Suprapubic skin (tissue), 4 donors: ENCODE measurements at regions not wholly inside any gene's neighbourhood (a gene's known extent, or its start where the extent isn't known, plus 50 kb on each side); places are given as distances from the start of the nearest gene placed in this dataset.
"Not testable (repeated sequence)": the region's sequence is repeated elsewhere in the genome, so short reads cannot be mapped to it uniquely, and the experiment has no call there.

Source experiments
- DNase-seq, 2 donors: peaks; one replicate each; pipeline ENCODE4 v3.0.0-alpha.2; 2019; ENCODE audit warnings: low spot score in 2 of 2
- H3K27ac ChIP-seq: fragments of 200-600 bp; sonication (generic); one replicate; pipeline ENCODE4 v1.5.1; 2019
- H3K27me3 ChIP-seq: fragments of 200-600 bp; sonication (generic); one replicate; pipeline ENCODE4 v1.5.1; 2019
- H3K36me3 ChIP-seq: fragments of 200-600 bp; sonication (generic); one replicate; pipeline ENCODE4 v1.5.1; 2019
- H3K4me1 ChIP-seq: fragments of 200-600 bp; sonication (generic); one replicate; pipeline ENCODE4 v1.5.1; 2019
- H3K4me3 ChIP-seq: fragments of 200-600 bp; sonication (generic); one replicate; pipeline ENCODE4 v1.5.1; 2019; ENCODE audit warnings: mild to moderate bottlenecking
- H3K9me3 ChIP-seq: fragments of 200-600 bp; sonication (generic); one replicate; pipeline ENCODE4 v1.5.1; 2019
- EP300 ChIP-seq: sonication (generic); formaldehyde crosslinking; IDR thresholded peaks from one replicate; pipeline ENCODE4 v1.6.1; 2017; ENCODE audit warnings: antibody characterized with exemption
- POLR2A ChIP-seq, 2 donors: fragments of 450-650 bp; IDR thresholded peaks; one replicate each; pipeline ENCODE4 v1.6.1; 2017; ENCODE audit warnings: antibody characterized with exemption in 2 of 2, mild to moderate bottlenecking in 2 of 2, moderate library complexity in 2 of 2
- POLR2AphosphoS5 ChIP-seq, 3 donors: sonication (generic); formaldehyde crosslinking; IDR thresholded peaks; one replicate each; pipeline ENCODE4 v1.6.1; 2017; ENCODE audit warnings: antibody characterized with exemption in 3 of 3
- WGBS: methylation state at CpG from one replicate; pipeline ENCODE4 v1.1.5; 2018; 5-methylcytosine and 5-hydroxymethylcytosine counted together
- TF ChIP-seq, protein P1 (sequence below), 2 donors: fragments of 200-600 bp in 1 of 2; fragments of 450-650 bp in 1 of 2; sonication (generic) in 1 of 2; IDR thresholded peaks; one replicate each; pipeline ENCODE4 v1.5.1; 2016 to 2019; ENCODE audit warnings: antibody characterized with exemption in 2 of 2, mild to moderate bottlenecking in 1 of 2, moderate library complexity in 1 of 2

- Histone ChIP-seq H3K4me1 (no peaks in the 10 kb centered on the region), H3K27me3 (no peaks in the 10 kb centered on the region), H3K9me3 (peaks cover 5% of the 10 kb centered on the region), H3K4me3 (no peak overlapping the region), H3K27ac (no peak overlapping the region), H3K36me3 (no peaks in the 10 kb centered on the region)
- no peak for DNase-seq
- TF ChIP-seq POLR2A (IDR thresholded peaks at IDR 0.05) = no peak
- no peak for TF ChIP-seq POLR2AphosphoS5 (IDR thresholded peaks at IDR 0.05)
- no peak for TF ChIP-seq EP300
- TF ChIP-seq, protein P1, sequence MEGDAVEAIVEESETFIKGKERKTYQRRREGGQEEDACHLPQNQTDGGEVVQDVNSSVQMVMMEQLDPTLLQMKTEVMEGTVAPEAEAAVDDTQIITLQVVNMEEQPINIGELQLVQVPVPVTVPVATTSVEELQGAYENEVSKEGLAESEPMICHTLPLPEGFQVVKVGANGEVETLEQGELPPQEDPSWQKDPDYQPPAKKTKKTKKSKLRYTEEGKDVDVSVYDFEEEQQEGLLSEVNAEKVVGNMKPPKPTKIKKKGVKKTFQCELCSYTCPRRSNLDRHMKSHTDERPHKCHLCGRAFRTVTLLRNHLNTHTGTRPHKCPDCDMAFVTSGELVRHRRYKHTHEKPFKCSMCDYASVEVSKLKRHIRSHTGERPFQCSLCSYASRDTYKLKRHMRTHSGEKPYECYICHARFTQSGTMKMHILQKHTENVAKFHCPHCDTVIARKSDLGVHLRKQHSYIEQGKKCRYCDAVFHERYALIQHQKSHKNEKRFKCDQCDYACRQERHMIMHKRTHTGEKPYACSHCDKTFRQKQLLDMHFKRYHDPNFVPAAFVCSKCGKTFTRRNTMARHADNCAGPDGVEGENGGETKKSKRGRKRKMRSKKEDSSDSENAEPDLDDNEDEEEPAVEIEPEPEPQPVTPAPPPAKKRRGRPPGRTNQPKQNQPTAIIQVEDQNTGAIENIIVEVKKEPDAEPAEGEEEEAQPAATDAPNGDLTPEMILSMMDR (IDR thresholded peaks at IDR 0.05) = no peak
These were observed 1165.9 kb upstream of the CELF2 start for GRCh38 chr10:9851808-9852207.

- no peak overlapping the region for H3K4me3 ChIP-seq
- H3K27me3 ChIP-seq = no peaks in the 10 kb centered on the region
- H3K9me3 ChIP-seq = peaks cover 5% of the 10 kb centered on the region
- H3K4me1 ChIP-seq = no peaks in the 10 kb centered on the region
- TF ChIP-seq POLR2A (IDR thresholded peaks at IDR 0.05) (no peak), POLR2AphosphoS5 (IDR thresholded peaks at IDR 0.05) (no peak), EP300 (no peak)
- TF ChIP-seq, protein P1 (IDR thresholded peaks at IDR 0.05) = no peak
- no peak for DNase-seq
- no peak overlapping the region for H3K27ac ChIP-seq
- no peaks in the 10 kb centered on the region for H3K36me3 ChIP-seq
- WGBS = 47% methylated on average over 3 of the region's 4 CpGs
These were observed 1164.0 kb upstream of the CELF2 start for GRCh38 chr10:9853405-9854355.

- H3K9me3 ChIP-seq, H3K27ac ChIP-seq, H3K4me3 ChIP-seq, DNase-seq, H3K4me1 ChIP-seq, H3K36me3 ChIP-seq, H3K27me3 ChIP-seq: not testable (repeated sequence)
- 94% methylated on average over 16 of the region's 22 CpGs for WGBS
These were observed 1162.2 kb upstream of the CELF2 start for GRCh38 chr10:9855451-9855850.

GRCh38 chr10:9858816-9859215 lies 1158.9 kb upstream of the CELF2 start:
- H3K36me3 ChIP-seq = no peaks in the 10 kb centered on the region
- no peak overlapping the region for H3K4me3 ChIP-seq
- H3K27ac ChIP-seq = no peak overlapping the region
- H3K9me3 ChIP-seq = no peaks in the 10 kb centered on the region
- no peaks in the 10 kb centered on the region for H3K27me3 ChIP-seq
- TF ChIP-seq, protein P1 (IDR thresholded peaks at IDR 0.05) = no peak
- no peak for TF ChIP-seq POLR2A (IDR thresholded peaks at IDR 0.05)
- TF ChIP-seq POLR2AphosphoS5 (IDR thresholded peaks at IDR 0.05) = no peak
- TF ChIP-seq EP300 = no peak
- DNase-seq = no peak
- no peaks in the 10 kb centered on the region for H3K4me1 ChIP-seq

- Histone ChIP-seq H3K9me3 (no peaks in the 10 kb centered on the region), H3K4me3 (no peak overlapping the region), H3K4me1 (no peaks in the 10 kb centered on the region), H3K27me3 (no peaks in the 10 kb centered on the region), H3K27ac (no peak overlapping the region), H3K36me3 (no peaks in the 10 kb centered on the region)
- DNase-seq = no peak
- no peak for TF ChIP-seq POLR2A (IDR thresholded peaks at IDR 0.05)
- TF ChIP-seq EP300 = no peak
- TF ChIP-seq, protein P1 (IDR thresholded peaks at IDR 0.05) = no peak
- TF ChIP-seq POLR2AphosphoS5 (IDR thresholded peaks at IDR 0.05) = no peak
These were observed 1157.6 kb upstream of the CELF2 start for GRCh38 chr10:9860045-9860444.
